Activated naive CD8-positive, alpha-beta T cell treated with anti-CD3 and anti-CD28 coated beads for 36 hours (primary cell): ENCODE measurements at regions not wholly inside any gene's neighbourhood (a gene's known extent, or its start where the extent isn't known, plus 50 kb on each side); places are given as distances from the start of the nearest gene placed in this dataset.
"Not testable (repeated sequence)": the region's sequence is repeated elsewhere in the genome, so short reads cannot be mapped to it uniquely, and the experiment has no call there.

Experiments
- DNase-seq: peaks from one replicate; pipeline ENCODE4 v3.0.0; 2021
- H3K27ac Mint-ChIP-seq: one replicate; pipeline ENCODE4 v1.8.0; 2022; ENCODE audit warnings: mild to moderate bottlenecking, moderate library complexity, mixed read lengths
- H3K27me3 Mint-ChIP-seq: one replicate; pipeline ENCODE4 v1.8.0; 2022; ENCODE audit warnings: mild to moderate bottlenecking, mixed read lengths
- H3K36me3 Mint-ChIP-seq: one replicate; pipeline ENCODE4 v1.8.0; 2021; ENCODE audit warnings: mild to moderate bottlenecking, mixed read lengths
- H3K4me1 Mint-ChIP-seq: one replicate; pipeline ENCODE4 v1.8.0; 2021; ENCODE audit warnings: mixed read lengths
- H3K4me3 Mint-ChIP-seq: one replicate; pipeline ENCODE4 v1.8.0; 2022; ENCODE audit warnings: mild to moderate bottlenecking, moderate library complexity, mixed read lengths
- H3K9me3 Mint-ChIP-seq: one replicate; pipeline ENCODE4 v1.8.0; 2022; ENCODE audit warnings: mixed read lengths

- Mint-ChIP-seq H3K36me3 (peaks cover 8% of the 10 kb centered on the region), H3K27me3 (no peaks in the 10 kb centered on the region), H3K4me3 (no peak overlapping the region), H3K9me3 (peaks cover 6% of the 10 kb centered on the region), H3K4me1 (peaks cover 21% of the 10 kb centered on the region), H3K27ac (no peak overlapping the region)
- no peak for DNase-seq
Observed at GRCh38 chr3:106420628-106421027, 551.8 kb upstream of the CBLB start.

GRCh38 chr3:106421426-106421825 lies 552.6 kb upstream of the CBLB start:
- H3K4me1 Mint-ChIP-seq, result peaks cover 25% of the 10 kb centered on the region
- no peak for DNase-seq
- H3K27ac Mint-ChIP-seq, result no peak overlapping the region
- H3K36me3 Mint-ChIP-seq, result peaks cover 12% of the 10 kb centered on the region
- no peak overlapping the region for H3K4me3 Mint-ChIP-seq
- H3K9me3 Mint-ChIP-seq, result peaks cover 6% of the 10 kb centered on the region
- no peaks in the 10 kb centered on the region for H3K27me3 Mint-ChIP-seq

GRCh38 chr3:106421909-106422308 lies 553.1 kb upstream of the CBLB start:
- H3K4me1 Mint-ChIP-seq, result peaks cover 25% of the 10 kb centered on the region
- no peak overlapping the region for H3K4me3 Mint-ChIP-seq
- peaks cover 6% of the 10 kb centered on the region for H3K9me3 Mint-ChIP-seq
- H3K27ac Mint-ChIP-seq, result no peak overlapping the region
- no peak for DNase-seq
- H3K36me3 Mint-ChIP-seq, result peaks cover 12% of the 10 kb centered on the region
- no peaks in the 10 kb centered on the region for H3K27me3 Mint-ChIP-seq

- Mint-ChIP-seq H3K9me3 (peaks cover 6% of the 10 kb centered on the region), H3K36me3 (peaks cover 12% of the 10 kb centered on the region), H3K27ac (peak overlapping the region; percentile 62), H3K4me3 (no peak overlapping the region), H3K27me3 (no peaks in the 10 kb centered on the region), H3K4me1 (peaks cover 31% of the 10 kb centered on the region)
- DNase-seq, result no peak
Observed at GRCh38 chr3:106423321-106424225, 554.8 kb upstream of the CBLB start.

GRCh38 chr3:106425026-106425425 lies 556.2 kb upstream of the CBLB start:
- H3K27ac Mint-ChIP-seq, result no peak overlapping the region
- H3K4me1 Mint-ChIP-seq, result peaks cover 38% of the 10 kb centered on the region
- peaks cover 9% of the 10 kb centered on the region for H3K9me3 Mint-ChIP-seq
- no peak for DNase-seq
- H3K27me3 Mint-ChIP-seq, result no peaks in the 10 kb centered on the region
- H3K4me3 Mint-ChIP-seq, result no peak overlapping the region
- H3K36me3 Mint-ChIP-seq, result peaks cover 16% of the 10 kb centered on the region

GRCh38 chr3:106425916-106426315 lies 557.1 kb upstream of the CBLB start:
- Mint-ChIP-seq H3K27ac (peak overlapping the region; percentile 21), H3K36me3 (peaks cover 16% of the 10 kb centered on the region), H3K9me3 (peaks cover 9% of the 10 kb centered on the region), H3K27me3 (no peaks in the 10 kb centered on the region), H3K4me1 (peaks cover 38% of the 10 kb centered on the region), H3K4me3 (no peak overlapping the region)
- no peak for DNase-seq

- Mint-ChIP-seq H3K27me3 (no peaks in the 10 kb centered on the region), H3K4me1 (peaks cover 34% of the 10 kb centered on the region), H3K27ac (peak overlapping the region; percentile 63), H3K36me3 (peaks cover 8% of the 10 kb centered on the region), H3K4me3 (no peak overlapping the region), H3K9me3 (peaks cover 4% of the 10 kb centered on the region)
- DNase-seq, result peak; percentile 15
Observed at GRCh38 chr3:106428565-106428994, 559.8 kb upstream of the CBLB start.

- H3K4me3 Mint-ChIP-seq, result no peak overlapping the region
- peaks cover 4% of the 10 kb centered on the region for H3K36me3 Mint-ChIP-seq
- no peak overlapping the region for H3K27ac Mint-ChIP-seq
Observed at GRCh38 chr3:106431721-106432120, 562.9 kb upstream of the CBLB start.

GRCh38 chr3:106435899-106436453 lies 567.2 kb upstream of the CBLB start:
- peaks cover 2% of the 10 kb centered on the region for H3K4me1 Mint-ChIP-seq
- H3K9me3 Mint-ChIP-seq, result peaks cover 4% of the 10 kb centered on the region
- no peak overlapping the region for H3K4me3 Mint-ChIP-seq
- peaks cover 5% of the 10 kb centered on the region for H3K27me3 Mint-ChIP-seq
- DNase-seq, result no peak
- no peak overlapping the region for H3K27ac Mint-ChIP-seq
- no peaks in the 10 kb centered on the region for H3K36me3 Mint-ChIP-seq

More at GRCh38 chr3:106431721-106432120, 562.9 kb upstream of the CBLB start:
- Mint-ChIP-seq H3K4me1 (peaks cover 15% of the 10 kb centered on the region), H3K27me3 (peaks cover 5% of the 10 kb centered on the region), H3K9me3 (peaks cover 7% of the 10 kb centered on the region)
- no peak for DNase-seq

GRCh38 chr3:106438887-106439286 lies 570.1 kb upstream of the CBLB start:
- Mint-ChIP-seq H3K27ac (no peak overlapping the region), H3K4me3 (no peak overlapping the region), H3K4me1 (peaks cover 3% of the 10 kb centered on the region), H3K36me3 (no peaks in the 10 kb centered on the region), H3K9me3 (peaks cover 4% of the 10 kb centered on the region), H3K27me3 (peaks cover 5% of the 10 kb centered on the region)
- no peak for DNase-seq

GRCh38 chr3:106440672-106441071 lies 571.9 kb upstream of the CBLB start:
- no peak overlapping the region for H3K4me3 Mint-ChIP-seq
- H3K27ac Mint-ChIP-seq, result no peak overlapping the region
- peaks cover 8% of the 10 kb centered on the region for H3K4me1 Mint-ChIP-seq
- H3K27me3 Mint-ChIP-seq, result peaks cover 1% of the 10 kb centered on the region
- peaks cover under 1% of the 10 kb centered on the region for H3K9me3 Mint-ChIP-seq
- no peak for DNase-seq
- H3K36me3 Mint-ChIP-seq, result no peaks in the 10 kb centered on the region

- H3K9me3 Mint-ChIP-seq, result peaks cover 13% of the 10 kb centered on the region
- H3K27me3 Mint-ChIP-seq, result no peaks in the 10 kb centered on the region
- H3K4me3 Mint-ChIP-seq, result no peak overlapping the region
- H3K27ac Mint-ChIP-seq, result no peak overlapping the region
- DNase-seq, result no peak
- peaks cover 7% of the 10 kb centered on the region for H3K36me3 Mint-ChIP-seq
- H3K4me1 Mint-ChIP-seq, result peaks cover 8% of the 10 kb centered on the region
Observed at GRCh38 chr3:106446271-106446670, 577.5 kb upstream of the CBLB start.

GRCh38 chr3:106447723-106448301 lies 579.0 kb upstream of the CBLB start:
- H3K27me3 Mint-ChIP-seq, result no peaks in the 10 kb centered on the region
- peaks cover 13% of the 10 kb centered on the region for H3K9me3 Mint-ChIP-seq
- no peak overlapping the region for H3K27ac Mint-ChIP-seq

GRCh38 chr3:106448372-106448966 lies 579.7 kb upstream of the CBLB start:
- H3K36me3 Mint-ChIP-seq, DNase-seq, H3K27me3 Mint-ChIP-seq, H3K27ac Mint-ChIP-seq, H3K4me1 Mint-ChIP-seq, H3K4me3 Mint-ChIP-seq: not testable (repeated sequence)
- peaks cover 13% of the 10 kb centered on the region for H3K9me3 Mint-ChIP-seq

More at GRCh38 chr3:106447723-106448301, 579.0 kb upstream of the CBLB start:
- Mint-ChIP-seq H3K36me3 (peaks cover 7% of the 10 kb centered on the region), H3K4me1 (peaks cover 8% of the 10 kb centered on the region), H3K4me3 (no peak overlapping the region)
- DNase-seq, result no peak

GRCh38 chr3:106452096-106452495 lies 583.3 kb upstream of the CBLB start:
- Mint-ChIP-seq H3K4me1 (peaks cover 3% of the 10 kb centered on the region), H3K36me3 (peaks cover 7% of the 10 kb centered on the region), H3K4me3 (no peak overlapping the region), H3K27me3 (no peaks in the 10 kb centered on the region), H3K27ac (no peak overlapping the region), H3K9me3 (peaks cover 13% of the 10 kb centered on the region)
- DNase-seq, result no peak
